ENCODE measurements at regions not wholly inside any gene's neighbourhood (a gene's known extent, or its start where the extent isn't known, plus 50 kb on each side); places are given as distances from the start of the nearest gene placed in this dataset.
A peak's percentile ranks its signal among the peaks of the same experiment; 100 is the strongest.

DNA sequence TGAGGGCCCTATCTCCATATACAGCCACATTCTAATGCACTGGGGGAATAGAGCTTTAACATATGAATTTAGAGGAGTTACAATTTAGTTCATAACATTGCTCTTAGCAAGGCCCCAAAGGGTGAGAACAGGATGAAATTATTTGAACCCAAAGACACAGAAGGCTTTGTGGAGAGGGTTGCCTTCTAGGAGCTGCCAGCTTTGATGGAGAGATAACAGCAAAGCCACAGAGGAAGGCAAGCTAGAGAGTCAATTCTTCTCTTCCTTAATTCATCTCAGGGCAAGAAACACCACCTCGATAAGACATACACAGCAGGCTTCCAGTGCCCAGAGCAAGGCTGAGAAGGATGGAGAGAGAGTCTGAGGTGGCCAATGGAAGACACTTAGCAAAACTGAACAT is 94.8 kb upstream of the TMPRSS15 start:
- intact Hi-C loops (cut with DNase I): no loop called here
- Histone ChIP-seq H3K4me1 (no peaks in the 10 kb centered on the region), H3K4me3 (no peak overlapping the region), H3K27me3 (no peaks in the 10 kb centered on the region), H3K9me3 (no peaks in the 10 kb centered on the region), H3K36me3 (no peaks in the 10 kb centered on the region), H3K27ac (no peak overlapping the region)
- no peak for DNase-seq
- ATAC-seq: no peak
- TF ChIP-seq, protein P1, sequence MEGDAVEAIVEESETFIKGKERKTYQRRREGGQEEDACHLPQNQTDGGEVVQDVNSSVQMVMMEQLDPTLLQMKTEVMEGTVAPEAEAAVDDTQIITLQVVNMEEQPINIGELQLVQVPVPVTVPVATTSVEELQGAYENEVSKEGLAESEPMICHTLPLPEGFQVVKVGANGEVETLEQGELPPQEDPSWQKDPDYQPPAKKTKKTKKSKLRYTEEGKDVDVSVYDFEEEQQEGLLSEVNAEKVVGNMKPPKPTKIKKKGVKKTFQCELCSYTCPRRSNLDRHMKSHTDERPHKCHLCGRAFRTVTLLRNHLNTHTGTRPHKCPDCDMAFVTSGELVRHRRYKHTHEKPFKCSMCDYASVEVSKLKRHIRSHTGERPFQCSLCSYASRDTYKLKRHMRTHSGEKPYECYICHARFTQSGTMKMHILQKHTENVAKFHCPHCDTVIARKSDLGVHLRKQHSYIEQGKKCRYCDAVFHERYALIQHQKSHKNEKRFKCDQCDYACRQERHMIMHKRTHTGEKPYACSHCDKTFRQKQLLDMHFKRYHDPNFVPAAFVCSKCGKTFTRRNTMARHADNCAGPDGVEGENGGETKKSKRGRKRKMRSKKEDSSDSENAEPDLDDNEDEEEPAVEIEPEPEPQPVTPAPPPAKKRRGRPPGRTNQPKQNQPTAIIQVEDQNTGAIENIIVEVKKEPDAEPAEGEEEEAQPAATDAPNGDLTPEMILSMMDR (IDR thresholded peaks at IDR 0.05): no peak

DNA sequence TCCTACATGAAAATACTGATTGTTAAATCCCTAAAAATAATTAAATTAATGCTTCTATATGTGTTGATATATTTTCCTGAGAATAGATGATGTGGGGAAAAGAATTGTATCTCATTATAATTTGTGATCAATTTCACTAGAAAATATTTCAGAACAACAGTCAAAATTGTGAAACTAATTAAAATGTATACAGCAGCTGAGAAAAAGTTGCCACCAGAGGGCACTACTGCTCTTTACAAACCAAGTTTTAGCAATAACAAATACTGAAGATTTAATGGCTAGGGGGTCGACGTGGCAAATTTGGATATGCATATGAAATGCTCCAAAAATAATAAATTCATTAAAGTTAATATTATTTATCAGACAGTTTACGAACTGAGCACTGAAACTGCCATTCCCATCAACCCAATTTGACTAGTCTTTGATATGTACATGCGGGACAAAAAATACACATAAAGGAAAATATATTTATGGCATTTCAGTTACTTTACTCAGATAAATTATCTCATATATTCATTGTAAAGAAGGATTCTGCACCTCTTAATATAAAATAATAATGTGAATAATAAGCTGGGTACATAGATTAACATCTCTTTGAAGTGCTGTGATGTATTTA is 96.3 kb upstream of the TMPRSS15 start:
- H3K9me3 ChIP-seq: no peaks in the 10 kb centered on the region
- no peak overlapping the region for H3K27ac ChIP-seq
- ATAC-seq (no peak), DNase-seq (peak in 2 of 4 donors; percentile 27 to 55)
- intact Hi-C loops (cut with DNase I): no loop called here
- no peak overlapping the region for H3K4me3 ChIP-seq
- no peaks in the 10 kb centered on the region for H3K36me3 ChIP-seq
- no peaks in the 10 kb centered on the region for H3K4me1 ChIP-seq
- no peaks in the 10 kb centered on the region for H3K27me3 ChIP-seq
- TF ChIP-seq, protein P1 (IDR thresholded peaks at IDR 0.05): peak; percentile 43 to 71

DNA sequence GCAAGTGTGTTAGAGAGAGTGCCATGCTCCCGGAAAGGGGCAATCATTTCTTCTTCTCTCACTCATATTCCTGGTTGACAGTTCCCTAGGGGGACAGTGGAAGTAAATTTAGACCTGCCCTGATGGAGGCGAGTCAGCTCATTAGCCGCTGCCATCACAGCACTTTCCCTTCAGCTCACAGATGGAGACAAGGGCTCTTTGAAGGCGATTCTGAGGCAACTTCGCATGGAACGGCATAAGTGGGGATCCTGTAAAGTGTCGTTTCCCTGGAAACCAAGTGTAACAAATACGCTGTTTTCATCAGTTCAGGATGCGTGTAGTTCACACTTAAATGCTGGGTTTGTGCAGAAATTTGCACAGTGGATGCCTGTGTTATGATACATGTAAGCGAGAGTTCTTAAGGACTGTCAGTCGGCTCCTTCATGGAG is 114.5 kb upstream of the TMPRSS15 start:
- H3K4me3 ChIP-seq: no peak overlapping the region
- intact Hi-C loops (cut with DNase I): no loop called here
- H3K27ac ChIP-seq: no peak overlapping the region
- TF ChIP-seq, protein P1 (IDR thresholded peaks at IDR 0.05): no peak
- H3K27me3 ChIP-seq: no peaks in the 10 kb centered on the region
- no peaks in the 10 kb centered on the region for H3K9me3 ChIP-seq
- H3K4me1 ChIP-seq: no peaks in the 10 kb centered on the region
- DNase-seq (peak in 1 of 4 donors; percentile 19), ATAC-seq (no peak)
- H3K36me3 ChIP-seq: no peaks in the 10 kb centered on the region

DNA sequence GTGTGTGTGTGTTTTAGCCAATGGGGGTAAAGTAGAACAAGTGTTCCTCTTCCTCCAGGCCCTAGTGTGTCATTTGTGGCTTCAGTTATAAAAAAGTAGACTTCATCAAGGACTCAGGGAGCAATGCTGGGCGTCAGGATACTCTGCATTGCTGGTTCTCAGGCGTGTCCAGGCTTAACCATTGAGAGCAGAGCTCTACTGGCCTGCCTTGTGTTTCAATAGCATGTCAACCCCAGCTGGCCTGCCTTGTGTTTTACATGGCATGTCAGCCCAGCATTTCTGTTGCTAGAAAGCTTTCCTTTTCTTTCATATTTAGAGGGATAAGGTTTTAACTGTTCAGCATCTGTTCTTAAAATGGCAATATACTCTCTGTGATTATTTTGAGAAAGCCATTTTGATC is 117.6 kb upstream of the TMPRSS15 start:
- TF ChIP-seq, protein P1 (IDR thresholded peaks at IDR 0.05): no peak
- H3K4me1 ChIP-seq: no peaks in the 10 kb centered on the region
- intact Hi-C loops (cut with DNase I): no loop called here
- no peaks in the 10 kb centered on the region for H3K27me3 ChIP-seq
- H3K27ac ChIP-seq: no peak overlapping the region
- H3K4me3 ChIP-seq: no peak overlapping the region
- no peak for DNase-seq
- H3K9me3 ChIP-seq: no peaks in the 10 kb centered on the region
- H3K36me3 ChIP-seq: no peaks in the 10 kb centered on the region
- no peak for ATAC-seq

DNA sequence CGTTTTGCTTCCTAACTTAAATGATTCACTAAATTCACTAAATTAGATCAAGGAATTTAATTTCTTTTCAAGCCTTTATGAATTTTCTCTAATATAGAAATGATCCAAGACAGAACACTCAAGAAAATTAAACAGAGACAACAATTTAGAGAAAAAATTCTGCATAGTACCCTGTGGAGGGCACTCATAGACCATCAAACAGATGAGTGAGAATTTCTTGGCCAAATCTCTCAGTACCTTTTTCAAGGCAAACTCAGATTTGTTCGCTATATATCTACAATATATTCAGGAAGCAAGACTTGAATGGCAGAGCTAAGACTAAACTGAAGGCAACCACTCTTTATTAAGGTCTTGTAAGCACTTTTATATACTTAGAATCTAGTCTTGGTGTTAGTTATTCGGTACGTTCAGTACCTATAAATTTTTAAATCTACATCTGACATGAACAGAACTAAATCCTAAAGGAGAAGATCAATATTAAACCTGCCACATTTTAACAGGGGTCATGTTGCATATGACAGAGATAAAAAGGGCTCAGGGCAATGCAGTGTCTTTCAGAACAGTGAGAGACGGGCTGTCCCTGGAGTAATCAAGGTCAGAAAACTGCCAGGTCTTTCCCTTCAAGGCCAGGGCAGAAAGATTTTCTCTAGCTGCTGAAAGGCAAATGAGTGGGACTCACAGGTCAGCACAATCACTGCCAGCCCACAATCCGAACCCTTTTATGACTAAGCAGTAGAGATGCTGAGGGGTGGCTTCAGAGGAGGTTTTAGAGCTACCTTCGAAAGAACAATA is 118.8 kb upstream of the TMPRSS15 start:
- DNase-seq (peak in 1 of 4 donors; percentile 32), ATAC-seq (no peak)
- TF ChIP-seq, protein P1 (IDR thresholded peaks at IDR 0.05): no peak
- Histone ChIP-seq H3K27me3 (no peaks in the 10 kb centered on the region), H3K27ac (no peak overlapping the region), H3K4me3 (no peak overlapping the region), H3K9me3 (no peaks in the 10 kb centered on the region), H3K4me1 (no peaks in the 10 kb centered on the region), H3K36me3 (no peaks in the 10 kb centered on the region)
- intact Hi-C loops (cut with DNase I): no loop called here

Data from left lung (tissue), 4 donors.